ENCODE measurements at regions not wholly inside any gene's neighbourhood (a gene's known extent, or its start where the extent isn't known, plus 50 kb on each side); places are given as distances from the start of the nearest gene placed in this dataset.
"Not testable (repeated sequence)": the region's sequence is repeated elsewhere in the genome, so short reads cannot be mapped to it uniquely, and the experiment has no call there.

GRCh38 chr6:102732898-102733297 is 1339.4 kb downstream of the GRIK2 start (continued):
- TF ChIP-seq ZNF277 (CRISPR knock-in tag; IDR thresholded peaks at IDR 0.05; ENCODE audit: borderline replicate concordance) = no peak

- BruUV-seq (replicated peaks); intact Hi-C loops (cut with micrococcal nuclease); H3K79me2 ChIP-seq (ENCODE audit: control insufficient read depth, insufficient read depth, low read length): not testable (repeated sequence)
Observed at GRCh38 chr6:102722086-102722485, 1328.6 kb downstream of the GRIK2 start.

GRCh38 chr6:102717737-102718456 is 1324.4 kb downstream of the GRIK2 start:
- Histone ChIP-seq H3K27me3 (ENCODE audit: control insufficient read depth in 2 of 2, insufficient read depth in 2 of 2, low read length in 2 of 2) (no peaks in the 10 kb centered on the region), H3K9me1 (ENCODE audit: control insufficient read depth, insufficient read depth, low read length) (no peaks in the 10 kb centered on the region), H3K9ac (ENCODE audit: insufficient read depth in 1 of 2, low read depth in 2 of 2, low read length in 2 of 2) (no peak overlapping the region), H3K4me3 (no peak overlapping the region), H3K4me1 (replicated peaks in 1 of 2; ENCODE audit: control insufficient read depth in 2 of 2, insufficient read depth in 2 of 2, low read length in 2 of 2) (no peaks in the 10 kb centered on the region), H2AFZ (ENCODE audit: low read depth, low read length) (no peak overlapping the region), H3K36me3 (ENCODE audit: control insufficient read depth, insufficient read depth, low read length) (no peaks in the 10 kb centered on the region), H3K4me2 (ENCODE audit: insufficient read depth, low read length) (no peak overlapping the region), H3K27ac (ENCODE audit: extremely low read depth, low read depth, low read length) (no peak overlapping the region), H3K79me2 (ENCODE audit: control insufficient read depth, insufficient read depth, low read length) (no peaks in the 10 kb centered on the region), H3K9me3 (replicated peaks; ENCODE audit: control insufficient read depth, insufficient read depth, low read depth, low read length) (no peaks in the 10 kb centered on the region; the same call in 1 of the 2 replicates), H4K20me1 (replicated peaks; ENCODE audit: control insufficient read depth, insufficient read depth, low read length) (no peaks in the 10 kb centered on the region)
- POLR2A ChIA-PET = no interaction called here
- in situ Hi-C loops (cut with MboI) = no loop called here
- ATAC-seq = no peak
- CTCF ChIA-PET (ENCODE audit: low intra/inter-chr PET ratio) = no interaction called here
- WGBS (ENCODE audit: insufficient coverage, low coverage, missing lambda C conversion rate) = 2% methylated on average over 5 of the region's 5 CpGs
- intact Hi-C loops (cut with micrococcal nuclease) = no loop called here
- TF ChIP-seq CEBPB (tag; IDR thresholded peaks at IDR 0.05) = peak; percentile 59
- no peak for TF ChIP-seq CEBPG (CRISPR knock-in tag; IDR thresholded peaks at IDR 0.05)
- peak in 1 of 2 experiments; percentile 90; a peak in 2 of 4 replicates for TF ChIP-seq CEBPG (tag; conservative IDR thresholded peaks at IDR 0.05 in 1 of 2, IDR thresholded peaks at IDR 0.05 in 1 of 2)
- no peak for TF ChIP-seq ZNF639 (CRISPR knock-in tag; conservative IDR thresholded peaks at IDR 0.05 in 1 of 2, IDR thresholded peaks at IDR 0.05 in 1 of 2)
- no TSS peak for BruUV-seq (replicated peaks)
- FAIRE-seq = no peak
- no peak for DNase-seq (ENCODE audit: extremely low read depth in 1 of 4, low spot score in 3 of 4)

More at GRCh38 chr6:102722086-102722485, 1328.6 kb downstream of the GRIK2 start:
- H2AFZ ChIP-seq (ENCODE audit: low read depth, low read length); POLR2A ChIA-PET; H3K4me2 ChIP-seq (ENCODE audit: insufficient read depth, low read length); H3K9me1 ChIP-seq (ENCODE audit: control insufficient read depth, insufficient read depth, low read length); H3K27me3 ChIP-seq (ENCODE audit: control insufficient read depth in 2 of 2, insufficient read depth in 2 of 2, low read length in 2 of 2); FAIRE-seq; H3K27ac ChIP-seq (ENCODE audit: extremely low read depth, low read depth, low read length); H3K9ac ChIP-seq (ENCODE audit: insufficient read depth in 1 of 2, low read depth in 2 of 2, low read length in 2 of 2); in situ Hi-C loops (cut with MboI); H3K4me1 ChIP-seq (replicated peaks in 1 of 2; ENCODE audit: control insufficient read depth in 2 of 2, insufficient read depth in 2 of 2, low read length in 2 of 2); CTCF ChIA-PET (ENCODE audit: low intra/inter-chr PET ratio); DNase-seq (ENCODE audit: extremely low read depth in 1 of 4, low spot score in 3 of 4); H3K4me3 ChIP-seq; H4K20me1 ChIP-seq (replicated peaks; ENCODE audit: control insufficient read depth, insufficient read depth, low read length); H3K36me3 ChIP-seq (ENCODE audit: control insufficient read depth, insufficient read depth, low read length); ATAC-seq; H3K9me3 ChIP-seq (replicated peaks; ENCODE audit: control insufficient read depth, insufficient read depth, low read depth, low read length): not testable (repeated sequence)
- WGBS (ENCODE audit: insufficient coverage, low coverage, missing lambda C conversion rate) = 4% methylated on average over 24 of the region's 24 CpGs
